Vagina (tissue), 2 donors: ENCODE measurements at regions not wholly inside any gene's neighbourhood (a gene's known extent, or its start where the extent isn't known, plus 50 kb on each side); places are given as distances from the start of the nearest gene placed in this dataset.

Source experiments
- CTCF ChIP-seq, 3 experiments: fragments of 450-650 bp in 2 of 3; fragments of 200-600 bp in 1 of 3; sonication (generic) in 1 of 3; IDR thresholded peaks; one replicate each; pipeline ENCODE4 v1.5.1; 2017 to 2019; ENCODE audit warnings: antibody characterized with exemption in 3 of 3, mild to moderate bottlenecking in 2 of 3, moderate library complexity in 2 of 3
- POLR2A ChIP-seq, 2 donors: fragments of 450-650 bp; IDR thresholded peaks; one replicate each; pipeline ENCODE4 v1.6.1; 2017; ENCODE audit warnings: antibody characterized with exemption in 2 of 2, mild to moderate bottlenecking in 2 of 2, moderate library complexity in 2 of 2
- POLR2AphosphoS5 ChIP-seq, 2 donors: sonication (generic); formaldehyde crosslinking; IDR thresholded peaks; one replicate each; pipeline ENCODE4 v1.9.0; 2017; ENCODE audit warnings: antibody characterized with exemption in 2 of 2, mild to moderate bottlenecking in 2 of 2, low read depth in 1 of 2; ENCODE audit not compliant: insufficient read depth in 1 of 2

GRCh38 chr16:87551487-87551886 lies 50.8 kb upstream of the JPH3 start:
- no peak for TF ChIP-seq CTCF (IDR thresholded peaks at IDR 0.05)
- TF ChIP-seq POLR2A (IDR thresholded peaks at IDR 0.05): no peak
- TF ChIP-seq POLR2AphosphoS5 (IDR thresholded peaks at IDR 0.05; ENCODE audit: insufficient read depth in 1 of 2, low read depth in 1 of 2): no peak
